Chondrocyte (in vitro differentiated cells): ENCODE measurements at regions not wholly inside any gene's neighbourhood (a gene's known extent, or its start where the extent isn't known, plus 50 kb on each side); places are given as distances from the start of the nearest gene placed in this dataset.
"Not testable (repeated sequence)": the region's sequence is repeated elsewhere in the genome, so short reads cannot be mapped to it uniquely, and the experiment has no call there.

Experiments used
- DNase-seq: peaks from one replicate; pipeline ENCODE4 v3.0.0; 2021; ENCODE audit warnings: mixed read lengths, low spot score
- H3K27ac Mint-ChIP-seq: one replicate; pipeline ENCODE4 v1.8.0; 2021; ENCODE audit warnings: mild to moderate bottlenecking, moderate library complexity, mixed read lengths; ENCODE audit not compliant: unreplicated experiment
- H3K27me3 Mint-ChIP-seq: 2 replicates; pipeline ENCODE4 v1.8.0; 2021; ENCODE audit warnings: low read depth, mixed read lengths
- H3K36me3 Mint-ChIP-seq: 2 replicates; pipeline ENCODE4 v1.8.0; 2021; ENCODE audit warnings: low read depth, mixed read lengths
- H3K4me1 Mint-ChIP-seq: 2 replicates; pipeline ENCODE4 v1.8.0; 2021; ENCODE audit warnings: low read depth, mild to moderate bottlenecking, mixed read lengths
- H3K4me3 Mint-ChIP-seq: one replicate; pipeline ENCODE4 v1.8.0; 2021; ENCODE audit warnings: mild to moderate bottlenecking, moderate library complexity, mixed read lengths; ENCODE audit not compliant: unreplicated experiment
- H3K9me3 Mint-ChIP-seq: 2 replicates; pipeline ENCODE4 v1.8.0; 2021; ENCODE audit warnings: low read depth, mixed read lengths

DNA sequence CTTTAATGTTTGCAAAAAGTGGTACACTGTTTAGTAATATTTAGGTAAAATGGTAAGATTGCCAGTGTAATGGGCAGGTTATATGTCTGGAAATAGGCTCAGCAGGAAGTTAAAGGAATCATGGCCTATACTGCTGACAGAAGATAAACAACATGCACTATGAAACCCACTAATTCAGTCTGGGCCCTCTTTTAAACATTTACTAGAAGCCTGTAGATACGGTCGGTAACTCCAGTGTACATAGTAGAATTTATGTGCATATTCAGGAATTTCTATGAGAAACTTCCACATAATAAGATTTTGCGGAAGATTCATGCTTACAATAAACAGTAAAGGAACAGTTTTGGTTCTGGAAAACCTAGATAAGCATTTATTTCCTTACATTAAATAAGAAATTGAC lies 1896.9 kb downstream of the KHDRBS2 start:
- not testable (repeated sequence) for H3K4me3 Mint-ChIP-seq, H3K27ac Mint-ChIP-seq, H3K4me1 Mint-ChIP-seq, H3K27me3 Mint-ChIP-seq, H3K9me3 Mint-ChIP-seq, DNase-seq, H3K36me3 Mint-ChIP-seq

DNA sequence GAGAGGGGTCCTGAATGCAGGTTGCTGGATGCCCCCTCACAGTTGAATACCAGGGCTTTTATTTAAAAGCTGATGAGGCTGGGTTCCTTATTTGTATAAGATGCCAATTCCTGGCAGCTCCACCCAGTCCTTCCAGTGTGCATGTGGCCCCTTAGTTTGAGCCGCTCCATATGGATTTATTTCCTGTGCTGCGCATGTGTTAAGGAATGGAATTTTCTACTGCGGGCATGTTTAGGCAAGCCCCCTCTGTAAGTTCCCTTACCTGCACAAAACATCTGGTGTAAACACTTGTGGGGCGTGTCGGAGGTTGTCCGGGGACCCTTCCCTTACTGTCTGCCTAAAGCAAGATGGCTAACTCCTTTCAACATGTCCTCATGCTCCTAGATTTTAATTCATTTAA lies 1901.4 kb downstream of the KHDRBS2 start:
- not testable (repeated sequence) for H3K27me3 Mint-ChIP-seq, H3K4me3 Mint-ChIP-seq, H3K4me1 Mint-ChIP-seq, H3K27ac Mint-ChIP-seq, DNase-seq, H3K36me3 Mint-ChIP-seq, H3K9me3 Mint-ChIP-seq

DNA sequence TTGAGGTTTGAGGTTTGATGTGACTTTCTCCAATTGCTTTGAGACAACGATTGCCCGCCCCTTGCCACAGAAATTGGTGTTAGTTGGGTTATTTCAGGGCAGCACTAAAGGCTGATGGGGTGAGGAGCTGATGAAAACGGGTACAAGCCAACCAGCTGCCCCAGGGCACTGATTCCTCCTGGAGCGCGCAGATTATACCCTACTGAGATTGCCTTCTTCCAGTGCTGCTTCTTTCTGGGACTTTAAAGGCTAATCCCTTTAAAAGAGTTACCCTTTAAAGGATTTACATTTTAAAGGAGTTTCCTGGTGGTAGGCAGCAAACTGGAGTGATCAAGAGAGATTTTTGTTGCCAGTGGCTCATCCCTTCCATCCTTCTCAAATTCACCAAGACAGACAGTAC lies 1903.3 kb downstream of the KHDRBS2 start:
- H3K9me3 Mint-ChIP-seq, result peaks cover 14% of the 10 kb centered on the region
- H3K4me1 Mint-ChIP-seq, H3K4me3 Mint-ChIP-seq, DNase-seq, H3K27me3 Mint-ChIP-seq, H3K36me3 Mint-ChIP-seq, H3K27ac Mint-ChIP-seq: not testable (repeated sequence)

DNA sequence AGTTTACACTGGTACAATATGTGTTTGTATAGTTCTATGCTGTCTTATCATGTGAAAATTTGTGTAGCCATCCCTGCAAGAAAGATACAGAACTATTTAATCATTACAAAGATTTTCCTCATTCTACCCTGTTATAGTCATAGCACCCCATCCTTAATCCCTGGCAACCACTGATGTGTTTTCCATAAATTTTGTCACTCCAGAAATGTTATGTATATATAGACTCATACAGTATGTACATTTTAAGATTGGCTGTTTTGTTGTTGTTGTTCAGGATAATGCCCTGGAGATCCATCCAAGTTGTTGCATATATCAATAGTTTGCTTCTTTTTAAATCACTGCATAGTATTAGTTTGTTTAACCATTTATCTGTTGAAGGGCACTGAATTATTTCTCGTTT lies 1911.9 kb downstream of the KHDRBS2 start:
- DNase-seq, H3K27ac Mint-ChIP-seq, H3K4me3 Mint-ChIP-seq, H3K36me3 Mint-ChIP-seq, H3K4me1 Mint-ChIP-seq, H3K27me3 Mint-ChIP-seq: not testable (repeated sequence)
- H3K9me3 Mint-ChIP-seq, result peaks cover 17% of the 10 kb centered on the region

DNA sequence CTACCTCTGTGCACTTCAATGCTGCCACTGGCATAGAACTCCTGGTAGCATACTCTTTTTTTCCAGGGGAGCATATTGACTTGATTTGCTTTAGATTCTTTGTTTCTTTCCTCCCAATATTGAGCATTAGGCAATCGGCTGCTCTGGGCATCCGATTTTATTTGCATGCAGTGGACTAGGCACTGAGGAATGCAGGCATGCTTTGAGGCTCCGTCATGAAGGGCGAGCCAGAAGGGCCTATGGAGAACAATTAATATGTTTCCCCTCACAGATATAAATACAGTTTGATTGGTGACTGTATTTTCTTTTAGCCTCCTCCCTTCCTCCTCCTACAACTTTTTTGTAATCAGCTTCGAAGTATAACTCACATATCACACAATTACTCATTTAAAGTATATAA lies 1918.2 kb downstream of the KHDRBS2 start:
- H3K9me3 Mint-ChIP-seq, H3K36me3 Mint-ChIP-seq, H3K4me1 Mint-ChIP-seq, H3K27me3 Mint-ChIP-seq, H3K27ac Mint-ChIP-seq, DNase-seq, H3K4me3 Mint-ChIP-seq: not testable (repeated sequence)

DNA sequence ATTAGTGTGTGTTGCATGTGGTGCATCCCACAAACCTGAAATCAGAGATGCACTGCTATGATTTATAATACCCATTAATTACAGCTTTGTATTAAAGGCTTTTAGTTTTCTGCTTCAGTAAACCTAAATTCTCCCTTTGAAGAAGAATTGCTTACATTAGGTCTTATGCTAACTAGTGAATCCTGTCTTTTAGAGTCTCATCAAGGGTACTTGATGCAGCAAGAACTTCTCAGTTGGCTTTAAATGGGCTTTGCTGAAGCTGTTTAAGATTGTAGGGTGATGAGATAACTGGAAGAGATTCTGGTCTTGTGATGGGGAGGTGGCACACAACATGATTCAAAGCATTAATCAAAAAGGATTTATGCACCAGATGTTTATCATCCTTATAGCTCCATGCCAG lies 1920.1 kb downstream of the KHDRBS2 start:
- not testable (repeated sequence) for H3K4me3 Mint-ChIP-seq, H3K9me3 Mint-ChIP-seq, H3K27ac Mint-ChIP-seq, DNase-seq, H3K4me1 Mint-ChIP-seq, H3K36me3 Mint-ChIP-seq, H3K27me3 Mint-ChIP-seq

DNA sequence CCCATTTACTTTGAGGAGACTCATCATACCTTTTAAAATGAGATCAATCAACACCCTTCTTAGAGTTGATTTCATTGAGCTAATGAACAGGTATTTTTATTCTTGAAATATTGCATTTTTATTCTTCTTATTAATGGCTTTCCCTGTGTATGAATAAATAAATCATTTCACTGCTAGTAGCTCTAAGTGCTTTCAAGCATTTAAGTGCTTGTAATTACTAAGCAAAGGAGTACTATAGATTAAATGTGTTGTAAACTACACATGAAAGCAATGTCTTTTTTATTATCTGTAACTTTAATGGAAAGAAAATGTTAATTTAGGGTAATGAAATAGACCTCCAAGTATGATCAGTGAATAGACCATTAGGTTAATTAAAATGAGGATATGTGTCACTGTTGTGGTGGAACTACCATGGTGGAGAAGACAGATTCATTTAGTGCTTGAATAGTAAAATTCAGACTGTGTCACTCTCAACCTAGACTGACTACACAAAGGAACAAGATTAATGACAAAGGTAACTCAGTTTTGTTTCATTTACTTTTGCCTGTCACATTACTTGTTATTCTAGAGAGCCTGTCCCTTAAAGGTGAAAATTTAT lies 1943.5 kb downstream of the KHDRBS2 start:
- not testable (repeated sequence) for H3K4me1 Mint-ChIP-seq, H3K36me3 Mint-ChIP-seq, DNase-seq, H3K27ac Mint-ChIP-seq, H3K9me3 Mint-ChIP-seq, H3K27me3 Mint-ChIP-seq, H3K4me3 Mint-ChIP-seq

DNA sequence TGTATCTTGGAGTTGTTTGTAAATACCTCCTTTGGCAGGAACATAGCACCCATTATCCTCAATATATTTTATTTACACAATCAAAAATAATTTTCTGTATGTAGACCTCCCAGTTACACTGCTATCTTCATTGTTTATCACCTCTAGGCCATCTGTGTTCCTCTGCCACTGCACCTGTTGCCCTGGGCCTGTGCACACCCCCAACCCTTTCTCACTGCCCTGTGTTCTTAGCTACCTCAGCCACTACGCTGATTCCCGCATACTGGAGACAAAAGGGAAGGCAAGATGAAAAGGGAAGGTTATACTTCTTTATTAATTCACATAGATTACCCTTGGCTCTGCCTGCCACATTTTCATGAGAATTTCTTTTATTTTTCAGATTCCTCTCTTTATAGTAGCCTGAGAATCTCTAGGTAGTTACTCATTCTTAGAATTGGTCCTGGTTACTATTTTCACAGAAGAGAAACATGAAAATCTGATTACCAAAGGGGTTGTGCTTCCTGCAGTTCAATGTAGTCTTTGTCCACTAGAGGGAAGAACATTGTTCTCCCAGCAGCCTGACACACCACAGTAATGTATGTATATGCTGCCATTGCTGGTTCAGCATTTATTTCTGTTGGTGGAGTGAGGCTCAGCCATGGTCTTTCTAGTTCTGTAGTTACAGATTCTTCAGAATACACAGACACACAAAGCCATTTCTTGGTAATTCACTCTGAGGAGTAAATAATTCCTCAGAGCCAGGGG lies 1947.5 kb downstream of the KHDRBS2 start:
- not testable (repeated sequence) for H3K36me3 Mint-ChIP-seq, H3K27ac Mint-ChIP-seq, H3K27me3 Mint-ChIP-seq, DNase-seq, H3K4me3 Mint-ChIP-seq, H3K4me1 Mint-ChIP-seq
- H3K9me3 Mint-ChIP-seq, result peaks cover 13% of the 10 kb centered on the region

DNA sequence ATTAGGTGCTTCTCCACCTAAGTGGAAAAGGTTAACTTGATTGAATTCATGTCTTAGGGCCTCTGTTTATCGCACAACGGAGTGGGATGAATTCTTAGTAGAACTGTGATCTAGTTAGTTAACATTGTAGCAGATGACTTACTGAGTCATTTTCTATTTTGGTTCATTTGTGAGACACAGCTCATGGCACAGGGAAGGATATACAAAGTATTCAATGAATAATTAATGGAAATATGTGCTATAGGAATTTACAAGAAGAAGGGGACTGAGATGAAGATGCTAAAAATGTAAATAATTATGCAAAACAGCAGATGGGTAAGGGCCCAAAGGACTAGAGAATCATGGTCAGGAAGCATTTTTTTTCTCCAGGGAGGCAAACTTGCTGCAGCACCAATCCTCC lies 1950.9 kb downstream of the KHDRBS2 start:
- peaks cover 13% of the 10 kb centered on the region for H3K9me3 Mint-ChIP-seq
- H3K27me3 Mint-ChIP-seq, H3K27ac Mint-ChIP-seq, DNase-seq, H3K36me3 Mint-ChIP-seq, H3K4me1 Mint-ChIP-seq, H3K4me3 Mint-ChIP-seq: not testable (repeated sequence)

DNA sequence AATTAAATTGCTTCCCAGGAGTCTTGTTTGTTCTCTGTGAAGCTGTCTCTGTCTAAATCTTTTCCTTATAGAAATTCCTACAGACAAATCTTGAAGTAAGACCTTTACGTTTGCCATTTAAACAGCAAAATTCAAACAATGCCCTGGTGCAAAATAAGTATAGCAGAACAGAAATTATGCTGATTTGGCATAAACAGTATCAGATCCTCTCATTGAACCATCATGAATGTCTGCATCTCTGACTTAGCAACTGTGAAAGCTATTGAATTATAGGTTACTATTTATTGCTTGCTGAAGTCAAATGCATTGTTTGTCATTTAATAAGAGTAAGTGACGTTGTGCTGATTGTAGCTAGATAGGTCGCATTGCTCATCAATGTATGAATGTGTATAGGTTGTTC lies 1952.3 kb downstream of the KHDRBS2 start:
- not testable (repeated sequence) for H3K27ac Mint-ChIP-seq, H3K36me3 Mint-ChIP-seq, DNase-seq, H3K4me3 Mint-ChIP-seq, H3K27me3 Mint-ChIP-seq, H3K4me1 Mint-ChIP-seq
- peaks cover 13% of the 10 kb centered on the region for H3K9me3 Mint-ChIP-seq

DNA sequence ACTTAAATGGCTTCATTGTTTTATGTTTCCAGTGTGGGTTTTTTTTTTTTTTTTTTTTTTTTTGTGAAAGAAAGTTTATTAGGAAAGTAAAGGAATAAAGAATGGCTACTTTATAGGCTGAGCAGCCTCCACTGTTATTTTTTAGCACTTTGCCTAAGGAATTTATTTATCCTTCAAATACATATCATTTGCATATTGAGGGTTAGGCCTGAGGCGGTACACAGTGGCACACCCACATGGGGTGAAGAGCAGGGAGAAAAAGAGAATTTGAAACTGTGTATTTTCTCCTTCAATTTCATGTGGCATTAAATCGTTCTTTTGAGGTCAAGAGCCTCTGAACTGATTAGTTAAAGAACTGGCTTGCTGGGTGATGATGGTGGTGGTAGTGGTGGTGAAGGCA lies 1977.1 kb downstream of the KHDRBS2 start:
- H3K4me1 Mint-ChIP-seq, H3K36me3 Mint-ChIP-seq, H3K27me3 Mint-ChIP-seq, H3K27ac Mint-ChIP-seq, DNase-seq, H3K4me3 Mint-ChIP-seq: not testable (repeated sequence)
- peaks cover 10% of the 10 kb centered on the region for H3K9me3 Mint-ChIP-seq
